SK-N-MC (cell line): ENCODE measurements at regions not wholly inside any gene's neighbourhood (a gene's known extent, or its start where the extent isn't known, plus 50 kb on each side); places are given as distances from the start of the nearest gene placed in this dataset.

ENCODE experiments used
- DNase-seq: peaks from one replicate; pipeline ENCODE4 v3.0.0-alpha.2; 2011; ENCODE audit warnings: low read depth, low spot score
- H3K27ac ChIP-seq: fragments of 200-600 bp; sonication (generic); 2 replicates; pipeline ENCODE4 v1.5.1; 2016; ENCODE audit warnings: mixed run types
- H3K36me3 ChIP-seq: fragments of 200-600 bp; sonication (generic); 2 replicates; pipeline ENCODE4 v1.6.1; 2017; ENCODE audit warnings: antibody characterized with exemption, low read length, mixed read lengths; ENCODE audit not compliant: insufficient read depth
- H3K4me3 ChIP-seq: fragments of 200-600 bp; sonication (generic); 2 replicates; pipeline ENCODE4 v1.5.1; 2016
- H3K9ac ChIP-seq: fragments of 200-600 bp; sonication (generic); 2 replicates; pipeline ENCODE4 v1.8.0; 2017; ENCODE audit warnings: mixed run types, mixed read lengths; ENCODE audit not compliant: insufficient read length
- H3K9me3 ChIP-seq: fragments of 200-600 bp; sonication (generic); 2 replicates; pipeline ENCODE4 v1.6.1; 2017; ENCODE audit warnings: low read depth, mild to moderate bottlenecking, antibody characterized with exemption, low read length, moderate library complexity, mixed read lengths
- EZH2 ChIP-seq: fragments of 200-600 bp; sonication (generic); IDR thresholded peaks from one replicate; pipeline ENCODE4 v1.6.1; 2017; ENCODE audit warnings: antibody characterized with exemption
- FOXP2 ChIP-seq: optimal IDR thresholded peaks from 2 replicates; pipeline ENCODE3; 2011; ENCODE audit warnings: mild to moderate bottlenecking, moderate library complexity; ENCODE audit not compliant: insufficient read depth; ENCODE audit errors: extremely low read length, control extremely low read depth
- POLR2AphosphoS5 ChIP-seq: IDR thresholded peaks from 2 replicates; pipeline ENCODE4 v1.6.1; 2012; ENCODE audit warnings: mild to moderate bottlenecking, low read depth, low read length, borderline replicate concordance

- no peak overlapping the region for H3K9ac ChIP-seq
- no peaks in the 10 kb centered on the region for H3K36me3 ChIP-seq
- TF ChIP-seq POLR2AphosphoS5 (no peak), EZH2 (no peak), FOXP2 (no peak)
- no peaks in the 10 kb centered on the region for H3K9me3 ChIP-seq
- no peak for DNase-seq
- no peak overlapping the region for H3K4me3 ChIP-seq
- H3K27ac ChIP-seq, result no peak overlapping the region
Observed at GRCh38 chr10:130543794-130544193, 407.6 kb downstream of the GLRX3 start.

- H3K27ac ChIP-seq, result no peak overlapping the region
- no peak for TF ChIP-seq EZH2
- no peak for TF ChIP-seq FOXP2
- TF ChIP-seq POLR2AphosphoS5, result no peak
- no peak overlapping the region for H3K9ac ChIP-seq
- no peaks in the 10 kb centered on the region for H3K9me3 ChIP-seq
- H3K4me3 ChIP-seq, result no peak overlapping the region
- H3K36me3 ChIP-seq, result no peaks in the 10 kb centered on the region
- no peak for DNase-seq
Observed at GRCh38 chr10:130545122-130545521, 408.9 kb downstream of the GLRX3 start.

- Histone ChIP-seq H3K4me3 (no peak overlapping the region), H3K9me3 (no peaks in the 10 kb centered on the region), H3K36me3 (no peaks in the 10 kb centered on the region), H3K9ac (no peak overlapping the region), H3K27ac (no peak overlapping the region)
- no peak for DNase-seq
- TF ChIP-seq EZH2 (no peak), FOXP2 (no peak), POLR2AphosphoS5 (no peak)
Observed at GRCh38 chr10:130545697-130546096, 409.5 kb downstream of the GLRX3 start.

GRCh38 chr10:130546841-130547240 is 410.6 kb downstream of the GLRX3 start:
- no peak for DNase-seq
- Histone ChIP-seq H3K9ac (no peak overlapping the region), H3K4me3 (no peak overlapping the region), H3K27ac (no peak overlapping the region), H3K36me3 (no peaks in the 10 kb centered on the region), H3K9me3 (no peaks in the 10 kb centered on the region)
- TF ChIP-seq FOXP2, result no peak
- no peak for TF ChIP-seq POLR2AphosphoS5
- TF ChIP-seq EZH2, result no peak

- Histone ChIP-seq H3K9ac (no peak overlapping the region), H3K4me3 (no peak overlapping the region), H3K9me3 (no peaks in the 10 kb centered on the region), H3K27ac (no peak overlapping the region), H3K36me3 (no peaks in the 10 kb centered on the region)
- no peak for DNase-seq
- TF ChIP-seq EZH2 (no peak), FOXP2 (no peak), POLR2AphosphoS5 (no peak)
Observed at GRCh38 chr10:130547368-130547767, 411.2 kb downstream of the GLRX3 start.

GRCh38 chr10:130550952-130551674 is 414.9 kb downstream of the GLRX3 start:
- TF ChIP-seq EZH2 (no peak), POLR2AphosphoS5 (no peak), FOXP2 (no peak)
- Histone ChIP-seq H3K36me3 (no peaks in the 10 kb centered on the region), H3K27ac (no peak overlapping the region)

GRCh38 chr10:130551676-130552075 is 415.5 kb downstream of the GLRX3 start:
- DNase-seq, result no peak
- Histone ChIP-seq H3K36me3 (no peaks in the 10 kb centered on the region), H3K27ac (no peak overlapping the region), H3K4me3 (no peak overlapping the region), H3K9ac (no peak overlapping the region), H3K9me3 (no peaks in the 10 kb centered on the region)
- TF ChIP-seq POLR2AphosphoS5 (no peak), FOXP2 (no peak), EZH2 (no peak)

More at GRCh38 chr10:130550952-130551674, 414.9 kb downstream of the GLRX3 start:
- Histone ChIP-seq H3K9me3 (no peaks in the 10 kb centered on the region), H3K9ac (no peak overlapping the region), H3K4me3 (no peak overlapping the region)
- no peak for DNase-seq

- H3K27ac ChIP-seq, result no peak overlapping the region
- no peak overlapping the region for H3K9ac ChIP-seq
- H3K9me3 ChIP-seq, result no peaks in the 10 kb centered on the region
- no peak for TF ChIP-seq EZH2
- no peak for TF ChIP-seq POLR2AphosphoS5
- no peak for TF ChIP-seq FOXP2
- no peaks in the 10 kb centered on the region for H3K36me3 ChIP-seq
- H3K4me3 ChIP-seq, result no peak overlapping the region
- DNase-seq, result no peak
Observed at GRCh38 chr10:130553826-130554225, 417.6 kb downstream of the GLRX3 start.
